DOHH2 (cell line): ENCODE measurements at regions not wholly inside any gene's neighbourhood (a gene's known extent, or its start where the extent isn't known, plus 50 kb on each side); places are given as distances from the start of the nearest gene placed in this dataset.

Experiments used
- H3F3A ChIP-seq: fragments of 200-600 bp; sonication (generic), shearing (Covaris generic); 2 replicates; pipeline ENCODE4 v1.6.0; 2016; ENCODE audit warnings: antibody characterized with exemption, mild to moderate bottlenecking; ENCODE audit not compliant: control insufficient read depth, insufficient read depth
- H3K27ac ChIP-seq: fragments of 200-600 bp; sonication (generic); 2 replicates; pipeline ENCODE4 v1.5.1; 2014; ENCODE audit warnings: low read depth, mild to moderate bottlenecking, low read length, moderate library complexity
- H3K27me3 ChIP-seq: fragments of 200-600 bp; sonication (generic); 2 replicates; pipeline ENCODE4 v1.6.1; 2014; ENCODE audit warnings: mild to moderate bottlenecking, low read length, mixed read lengths; ENCODE audit not compliant: control insufficient read depth
- H3K36me3 ChIP-seq: fragments of 200-600 bp; sonication (generic); 2 replicates; pipeline ENCODE4 v1.6.1; 2014; ENCODE audit warnings: mild to moderate bottlenecking, low read length, moderate library complexity, mixed read lengths; ENCODE audit not compliant: control insufficient read depth
- H3K4me1 ChIP-seq: fragments of 200-600 bp; sonication (generic); 2 replicates; pipeline ENCODE4 v1.6.1; 2014; ENCODE audit warnings: mild to moderate bottlenecking, low read length, mixed read lengths; ENCODE audit not compliant: control insufficient read depth
- H3K4me2 ChIP-seq: fragments of 200-600 bp; sonication (generic); 2 replicates; pipeline ENCODE4 v1.6.0; 2014; ENCODE audit warnings: mild to moderate bottlenecking, low read length, moderate library complexity
- H3K4me3 ChIP-seq: fragments of 200-600 bp; sonication (generic); 2 replicates; pipeline ENCODE4 v1.5.1; 2014; ENCODE audit warnings: mild to moderate bottlenecking, low read length, mixed read lengths
- H3K79me2 ChIP-seq: fragments of 200-600 bp; sonication (generic); 2 replicates; pipeline ENCODE4 v1.6.1; 2014; ENCODE audit warnings: mild to moderate bottlenecking, low read length, mixed read lengths; ENCODE audit not compliant: control insufficient read depth
- H3K9me2 ChIP-seq: fragments of 200-600 bp; sonication (generic); replicated peaks from 2 replicates; pipeline ENCODE4 v1.6.1; 2014; ENCODE audit warnings: mild to moderate bottlenecking, low read length, mixed read lengths; ENCODE audit not compliant: control insufficient read depth
- H3K9me3 ChIP-seq: fragments of 200-600 bp; sonication (generic); 2 replicates; pipeline ENCODE4 v1.6.1; 2014; ENCODE audit warnings: antibody characterized with exemption, low read length, mixed read lengths; ENCODE audit not compliant: control insufficient read depth, insufficient read depth
- H4K20me1 ChIP-seq: fragments of 200-600 bp; sonication (generic); 2 replicates; pipeline ENCODE4 v1.6.0; 2014; ENCODE audit warnings: low read depth, mild to moderate bottlenecking, antibody characterized with exemption, low read length, moderate library complexity; ENCODE audit not compliant: control insufficient read depth, insufficient read depth
- EZH2phosphoT487 ChIP-seq: fragments of 200-600 bp; sonication (generic); IDR thresholded peaks from 2 replicates; pipeline ENCODE4 v1.6.1; 2017; ENCODE audit warnings: borderline replicate concordance, mild to moderate bottlenecking, antibody characterized with exemption, low read length, moderate library complexity, mixed read lengths
- TF ChIP-seq, protein P1 (sequence below): fragments of 200-600 bp; sonication (generic); IDR thresholded peaks from one replicate; pipeline ENCODE4 v1.5.1; 2014; ENCODE audit warnings: antibody characterized with exemption, mild to moderate bottlenecking, low read depth, low read length; ENCODE audit not compliant: poor library complexity, severe bottlenecking

DNA sequence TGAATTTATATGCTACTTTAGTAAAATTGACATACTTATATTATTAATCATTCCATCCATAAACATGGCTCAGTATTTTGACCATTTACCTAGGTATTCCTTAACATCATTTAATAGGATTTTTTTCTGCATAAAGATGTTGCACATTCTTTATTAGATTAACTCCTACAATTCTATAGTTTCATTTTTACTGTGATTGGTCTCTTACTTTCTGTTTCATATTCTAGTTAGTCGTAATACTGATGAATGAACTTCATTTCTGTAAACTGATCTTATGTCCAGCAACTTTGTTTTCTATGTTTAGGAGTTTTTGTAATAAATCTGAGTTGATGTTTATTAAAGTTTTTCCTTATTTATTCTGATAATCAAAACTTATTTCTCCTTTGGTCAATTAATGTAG is 278.2 kb upstream of the CXXC4 start:
- Histone ChIP-seq H3K4me2 (no peak overlapping the region), H3K27me3 (no peaks in the 10 kb centered on the region), H4K20me1 (no peaks in the 10 kb centered on the region), H3K9me2 (no peaks in the 10 kb centered on the region), H3K4me1 (no peaks in the 10 kb centered on the region), H3F3A (no peaks in the 10 kb centered on the region), H3K9me3 (no peaks in the 10 kb centered on the region; the same call in 1 of the 2 replicates), H3K79me2 (no peaks in the 10 kb centered on the region), H3K4me3 (no peak overlapping the region), H3K36me3 (no peaks in the 10 kb centered on the region), H3K27ac (no peak overlapping the region)
- TF ChIP-seq EZH2phosphoT487, result no peak
- TF ChIP-seq, protein P1, sequence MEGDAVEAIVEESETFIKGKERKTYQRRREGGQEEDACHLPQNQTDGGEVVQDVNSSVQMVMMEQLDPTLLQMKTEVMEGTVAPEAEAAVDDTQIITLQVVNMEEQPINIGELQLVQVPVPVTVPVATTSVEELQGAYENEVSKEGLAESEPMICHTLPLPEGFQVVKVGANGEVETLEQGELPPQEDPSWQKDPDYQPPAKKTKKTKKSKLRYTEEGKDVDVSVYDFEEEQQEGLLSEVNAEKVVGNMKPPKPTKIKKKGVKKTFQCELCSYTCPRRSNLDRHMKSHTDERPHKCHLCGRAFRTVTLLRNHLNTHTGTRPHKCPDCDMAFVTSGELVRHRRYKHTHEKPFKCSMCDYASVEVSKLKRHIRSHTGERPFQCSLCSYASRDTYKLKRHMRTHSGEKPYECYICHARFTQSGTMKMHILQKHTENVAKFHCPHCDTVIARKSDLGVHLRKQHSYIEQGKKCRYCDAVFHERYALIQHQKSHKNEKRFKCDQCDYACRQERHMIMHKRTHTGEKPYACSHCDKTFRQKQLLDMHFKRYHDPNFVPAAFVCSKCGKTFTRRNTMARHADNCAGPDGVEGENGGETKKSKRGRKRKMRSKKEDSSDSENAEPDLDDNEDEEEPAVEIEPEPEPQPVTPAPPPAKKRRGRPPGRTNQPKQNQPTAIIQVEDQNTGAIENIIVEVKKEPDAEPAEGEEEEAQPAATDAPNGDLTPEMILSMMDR, result no peak

DNA sequence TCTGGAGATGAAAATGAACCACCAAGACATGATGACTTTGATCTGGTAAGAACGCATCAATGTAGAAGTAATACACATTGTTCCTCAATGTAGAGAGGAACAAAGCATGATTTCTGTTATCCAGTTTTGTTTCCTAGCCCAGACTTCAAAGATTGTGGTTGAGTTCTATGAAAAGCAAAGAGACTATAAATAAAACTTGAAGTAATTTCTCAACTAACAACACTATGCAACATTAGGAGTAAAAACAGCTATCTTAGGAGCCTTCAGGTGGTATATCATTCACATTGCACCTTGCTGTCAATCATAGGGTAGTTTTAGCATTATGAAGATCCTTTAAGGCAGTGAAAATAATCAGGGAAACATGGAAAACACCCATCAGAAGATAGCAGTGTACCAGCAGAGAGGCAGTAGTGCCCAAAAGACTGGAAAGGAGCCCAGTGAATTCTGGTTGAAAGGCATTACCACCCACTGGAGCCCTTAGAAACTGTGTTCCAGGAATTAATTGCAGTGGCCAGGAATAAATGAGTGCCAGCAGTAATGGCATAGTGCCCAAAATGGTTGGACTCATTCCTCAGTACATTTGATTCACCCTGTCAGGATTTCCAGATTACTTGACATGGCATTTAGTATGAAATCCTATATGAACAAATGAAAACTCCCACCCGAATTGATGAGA is 300.7 kb upstream of the CXXC4 start:
- Histone ChIP-seq H3K36me3 (no peaks in the 10 kb centered on the region), H4K20me1 (no peaks in the 10 kb centered on the region), H3K4me2 (no peak overlapping the region), H3K27ac (no peak overlapping the region), H3K9me3 (no peaks in the 10 kb centered on the region), H3K9me2 (no peaks in the 10 kb centered on the region), H3K79me2 (no peaks in the 10 kb centered on the region), H3K27me3 (no peaks in the 10 kb centered on the region), H3F3A (no peaks in the 10 kb centered on the region), H3K4me3 (no peak overlapping the region), H3K4me1 (no peaks in the 10 kb centered on the region)
- TF ChIP-seq, protein P1, result no peak
- TF ChIP-seq EZH2phosphoT487, result no peak

DNA sequence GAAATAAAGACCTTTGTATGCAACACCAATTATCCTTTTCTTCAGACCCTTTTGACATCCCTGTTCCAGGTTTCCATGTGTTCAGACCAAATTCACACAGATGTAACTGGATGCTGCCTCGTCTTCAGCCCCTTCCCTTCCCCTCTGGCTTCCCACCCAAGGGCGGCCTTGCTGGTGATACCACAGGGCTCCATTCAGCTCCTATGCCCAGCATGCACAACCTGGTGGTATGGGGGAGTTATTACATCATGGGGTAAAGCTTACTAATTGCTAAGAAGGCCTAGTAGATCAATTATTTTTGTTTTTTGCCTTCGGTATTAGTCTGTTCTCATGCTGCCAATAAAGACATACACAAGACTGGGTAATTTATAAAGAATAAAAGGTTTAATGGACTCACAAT is 317.0 kb upstream of the CXXC4 start:
- H3K27me3 ChIP-seq, result no peaks in the 10 kb centered on the region
- H3K4me1 ChIP-seq, result no peaks in the 10 kb centered on the region
- no peaks in the 10 kb centered on the region for H3K36me3 ChIP-seq
- H3K27ac ChIP-seq, result no peak overlapping the region
- no peak overlapping the region for H3K4me3 ChIP-seq
- no peaks in the 10 kb centered on the region for H3K9me3 ChIP-seq
- no peaks in the 10 kb centered on the region for H3K9me2 ChIP-seq
- H3K79me2 ChIP-seq, result no peaks in the 10 kb centered on the region
- no peak overlapping the region for H3K4me2 ChIP-seq
- TF ChIP-seq EZH2phosphoT487, result no peak
- TF ChIP-seq, protein P1, result no peak
- H4K20me1 ChIP-seq, result no peaks in the 10 kb centered on the region
- no peaks in the 10 kb centered on the region for H3F3A ChIP-seq

DNA sequence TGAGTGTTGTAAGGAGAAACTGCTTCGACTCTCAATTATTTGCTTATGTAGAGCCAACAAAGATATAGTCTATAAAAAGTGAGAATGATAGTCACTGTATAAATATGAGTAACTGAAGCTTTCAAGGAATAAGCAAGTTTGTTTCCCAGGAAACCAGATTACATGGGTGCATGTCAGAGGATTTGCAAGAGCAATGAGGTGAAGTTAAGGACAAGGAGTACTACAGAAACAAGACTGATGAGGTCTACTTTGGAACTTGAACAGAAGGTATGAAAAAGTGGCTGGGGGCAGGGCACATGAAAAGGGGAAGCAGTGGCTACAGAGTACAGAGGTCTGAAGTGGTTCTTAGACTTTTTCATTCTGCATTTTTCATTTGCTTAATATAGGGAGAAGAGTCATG is 321.0 kb upstream of the CXXC4 start:
- no peak overlapping the region for H3K4me3 ChIP-seq
- TF ChIP-seq, protein P1, result no peak
- no peak for TF ChIP-seq EZH2phosphoT487
- no peaks in the 10 kb centered on the region for H3K4me1 ChIP-seq
- H3K36me3 ChIP-seq, result no peaks in the 10 kb centered on the region
- H3K9me2 ChIP-seq, result no peaks in the 10 kb centered on the region
- no peak overlapping the region for H3K27ac ChIP-seq
- H3K4me2 ChIP-seq, result no peak overlapping the region
- no peaks in the 10 kb centered on the region for H3K27me3 ChIP-seq
- H3F3A ChIP-seq, result no peaks in the 10 kb centered on the region
- no peaks in the 10 kb centered on the region for H3K79me2 ChIP-seq
- no peaks in the 10 kb centered on the region for H4K20me1 ChIP-seq
- no peaks in the 10 kb centered on the region for H3K9me3 ChIP-seq
